KBM-7 (cell line): ENCODE measurements at regions not wholly inside any gene's neighbourhood (a gene's known extent, or its start where the extent isn't known, plus 50 kb on each side); places are given as distances from the start of the nearest gene placed in this dataset.
A peak's percentile ranks its signal among the peaks of the same experiment; 100 is the strongest.

Source experiments
- DNase-seq: peaks from one replicate; pipeline ENCODE4 v3.0.0-alpha.2; 2015
- in situ Hi-C: fragments of 300-500 bp; cut with MboI; formaldehyde crosslinking; loops from 2 replicates; pipeline ENCODE4 v1.14.3; 2020; ENCODE audit warnings: low sequenced_read_pairs, low pct_unique_long_range_greater_than_20kb, mixed read lengths

- DNase-seq: no peak
- in situ Hi-C loops: no loop called here
Measured at GRCh38 chr7:46383605-46384004, 462.5 kb upstream of the IGFBP3 start.

DNA sequence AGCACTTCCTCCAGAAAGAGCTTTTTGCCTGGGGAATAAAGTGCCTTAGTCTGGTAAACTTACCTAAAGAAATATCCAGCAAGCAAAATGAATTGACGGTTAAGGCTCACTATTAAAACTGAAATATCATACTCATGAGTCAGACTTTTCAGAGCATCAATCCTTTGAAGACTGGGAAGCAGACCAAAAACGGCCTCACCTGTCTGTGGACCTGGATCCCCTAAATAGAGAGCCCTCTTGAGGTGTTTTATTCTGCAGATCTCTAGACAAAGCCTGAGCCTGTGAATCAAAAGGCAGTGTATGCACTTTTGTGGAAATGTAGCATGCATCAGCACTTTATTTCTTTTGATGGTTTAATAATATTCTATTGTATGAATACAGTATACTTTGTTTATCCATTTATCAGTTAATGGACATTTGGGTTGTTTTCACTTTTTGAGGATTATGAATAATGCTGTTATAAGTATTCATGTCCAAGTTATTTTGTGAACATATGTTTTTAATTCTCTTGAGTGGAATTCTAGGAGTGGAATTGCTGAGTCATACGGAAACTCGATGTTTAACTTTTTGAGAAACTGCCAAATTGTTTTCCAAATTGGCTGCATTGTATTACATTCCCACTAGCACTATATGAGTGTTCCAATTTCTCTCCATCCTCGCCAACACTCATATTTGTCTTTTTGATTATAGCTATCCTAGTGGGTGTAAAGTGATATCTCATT is 449.0 kb upstream of the IGFBP3 start:
- DNase-seq: no peak
- in situ Hi-C loops: no loop called here

GRCh38 chr7:46368871-46369270 is 447.8 kb upstream of the IGFBP3 start:
- DNase-seq: no peak
- in situ Hi-C loops: no loop called here

GRCh38 chr7:46366526-46366925 is 445.5 kb upstream of the IGFBP3 start:
- in situ Hi-C loops: no loop called here
- no peak for DNase-seq

GRCh38 chr7:46363688-46364087 is 442.6 kb upstream of the IGFBP3 start:
- in situ Hi-C loops: no loop called here
- DNase-seq: no peak

- in situ Hi-C loops: no loop called here
- no peak for DNase-seq
Measured at GRCh38 chr7:46360811-46361210, 439.7 kb upstream of the IGFBP3 start.

DNA sequence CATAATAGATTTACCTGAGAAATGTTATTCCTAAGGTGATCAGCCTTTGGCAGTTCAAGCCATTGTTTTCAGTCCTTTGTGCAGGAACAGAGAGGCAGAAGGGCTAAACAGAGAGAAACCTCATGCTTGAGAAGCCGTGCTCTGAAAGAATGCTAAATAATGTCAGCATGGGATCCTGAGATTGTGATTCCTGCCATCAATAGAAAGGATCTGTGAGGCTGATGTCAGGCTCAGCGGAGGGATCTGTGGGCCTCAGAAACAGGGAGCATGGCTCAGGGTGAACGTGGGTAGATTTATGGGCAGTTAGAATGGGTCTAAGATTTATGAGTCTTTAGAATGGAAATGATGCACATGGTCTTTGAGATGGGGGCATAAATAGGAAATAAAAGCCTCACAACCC is 439.2 kb upstream of the IGFBP3 start:
- in situ Hi-C loops: no loop called here
- DNase-seq: no peak

DNA sequence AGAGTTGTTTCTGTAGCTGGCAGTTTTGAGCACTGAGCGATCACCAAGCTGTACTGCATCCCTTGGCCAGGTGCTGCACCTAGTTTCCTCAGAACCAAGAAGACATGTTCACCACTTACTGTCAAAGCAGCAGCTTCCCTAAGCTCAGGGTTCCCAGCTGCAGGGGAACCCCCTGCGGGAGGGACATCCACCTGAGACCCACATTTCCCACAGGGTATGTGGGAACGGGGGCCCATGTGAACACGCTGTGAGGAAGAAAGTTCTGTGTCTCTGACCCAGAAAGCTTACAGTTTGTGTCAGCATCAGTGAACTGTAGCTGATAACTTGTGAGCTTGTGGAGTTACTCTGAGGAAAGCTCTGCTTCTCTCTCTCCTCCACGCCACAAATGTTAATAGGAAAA is 436.8 kb upstream of the IGFBP3 start:
- DNase-seq: no peak
- in situ Hi-C loops: no loop called here

GRCh38 chr7:46357290-46357689 is 436.2 kb upstream of the IGFBP3 start:
- no peak for DNase-seq
- in situ Hi-C loops: no loop called here

DNA sequence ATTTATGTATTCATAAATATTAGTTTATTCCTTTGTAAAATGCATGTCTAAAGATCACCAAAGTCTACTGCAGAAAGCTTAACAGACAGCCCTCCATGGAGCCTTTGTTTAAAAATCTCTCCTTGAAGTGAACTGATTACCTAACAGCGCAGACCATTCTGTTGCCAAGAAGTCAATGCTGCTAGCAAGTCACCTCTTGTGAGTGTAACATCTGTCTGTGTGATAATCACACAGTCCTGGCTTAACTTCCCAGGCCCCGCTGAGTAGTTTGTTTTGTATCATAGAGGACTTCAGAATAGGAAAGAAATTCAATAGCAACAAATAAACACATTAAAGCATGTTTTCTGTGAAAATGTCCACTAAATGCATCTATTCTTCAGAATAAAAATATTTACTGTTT is 435.3 kb upstream of the IGFBP3 start:
- no peak for DNase-seq
- in situ Hi-C loops: no loop called here

- in situ Hi-C loops: no loop called here
- no peak for DNase-seq
Measured at GRCh38 chr7:46355331-46355730, 434.3 kb upstream of the IGFBP3 start.

GRCh38 chr7:46352004-46352954 is 431.2 kb upstream of the IGFBP3 start:
- in situ Hi-C loops: no loop called here
- peak; percentile 42 for DNase-seq

DNA sequence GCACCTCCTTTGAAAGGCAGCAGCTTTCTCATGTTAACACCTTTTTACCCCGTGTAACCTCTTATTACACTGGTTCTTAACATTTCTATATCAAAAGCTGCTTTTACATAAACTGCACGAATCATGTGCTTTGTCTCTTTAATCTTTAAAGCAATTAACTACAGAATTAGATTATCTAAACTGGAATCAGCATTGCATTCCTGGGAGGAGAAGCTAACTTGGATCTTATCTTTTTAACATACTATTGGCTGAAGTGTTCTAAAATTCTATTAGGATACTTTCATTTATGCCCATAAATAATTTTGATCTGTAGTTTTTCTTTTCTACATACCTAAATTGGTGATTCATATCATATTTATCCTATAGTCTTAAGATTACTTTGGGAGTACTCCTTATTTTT is 428.4 kb upstream of the IGFBP3 start:
- in situ Hi-C loops: no loop called here
- no peak for DNase-seq

DNA sequence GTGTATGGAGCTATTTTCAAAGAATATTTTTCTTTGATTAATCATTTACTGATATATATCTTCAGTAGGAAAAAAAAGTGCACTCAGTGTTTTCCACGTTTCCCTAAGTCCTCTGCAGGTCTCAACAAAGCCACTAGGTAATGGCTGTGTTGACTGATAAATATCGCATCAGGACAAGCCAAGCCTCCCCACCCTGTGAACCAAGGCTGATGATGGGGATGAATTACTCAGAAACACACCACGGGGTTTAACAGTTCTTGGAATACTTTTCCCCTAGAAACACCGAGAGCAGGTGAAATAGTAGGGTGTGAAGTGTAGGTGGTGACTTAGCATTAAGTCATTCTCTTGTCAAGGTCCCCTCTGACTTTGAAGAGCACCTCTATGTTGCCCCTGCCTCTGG is 423.5 kb upstream of the IGFBP3 start:
- no peak for DNase-seq
- in situ Hi-C loops: no loop called here

- in situ Hi-C loops: no loop called here
- no peak for DNase-seq
Measured at GRCh38 chr7:46343802-46344201, 422.7 kb upstream of the IGFBP3 start.

DNA sequence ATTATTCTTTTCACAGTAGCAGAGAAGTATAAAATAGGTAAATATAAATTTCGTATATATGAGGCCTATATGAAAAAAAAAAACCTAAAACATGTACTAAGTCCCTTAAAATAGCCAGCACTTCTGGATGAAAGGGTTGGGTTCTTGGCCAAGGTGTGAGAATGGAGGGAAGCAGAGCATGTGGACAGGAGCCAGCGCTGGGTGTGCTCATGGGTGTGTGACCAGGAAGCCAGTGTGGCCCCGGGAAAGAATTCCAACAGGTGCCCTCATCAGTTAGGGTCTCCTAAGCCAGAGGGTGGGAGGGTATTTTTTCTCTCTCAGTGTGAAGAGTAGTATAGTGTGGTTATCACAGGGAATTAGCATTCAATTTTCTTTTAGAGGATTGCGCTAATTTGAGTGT is 401.9 kb upstream of the IGFBP3 start:
- in situ Hi-C loops: loop anchor here (25.0 kb wide), 1 partner anchor 411 kb away; the partner anchor contains the start of gene IGFBP3

GRCh38 chr7:46321556-46322205 is 400.6 kb upstream of the IGFBP3 start:
- DNase-seq: no peak
- in situ Hi-C loops: loop anchor here (25.0 kb wide), 1 partner anchor 409 kb away; the partner anchor contains the start of gene IGFBP3

More for the DNA sequence above, 401.9 kb upstream of the IGFBP3 start:
- no peak for DNase-seq

DNA sequence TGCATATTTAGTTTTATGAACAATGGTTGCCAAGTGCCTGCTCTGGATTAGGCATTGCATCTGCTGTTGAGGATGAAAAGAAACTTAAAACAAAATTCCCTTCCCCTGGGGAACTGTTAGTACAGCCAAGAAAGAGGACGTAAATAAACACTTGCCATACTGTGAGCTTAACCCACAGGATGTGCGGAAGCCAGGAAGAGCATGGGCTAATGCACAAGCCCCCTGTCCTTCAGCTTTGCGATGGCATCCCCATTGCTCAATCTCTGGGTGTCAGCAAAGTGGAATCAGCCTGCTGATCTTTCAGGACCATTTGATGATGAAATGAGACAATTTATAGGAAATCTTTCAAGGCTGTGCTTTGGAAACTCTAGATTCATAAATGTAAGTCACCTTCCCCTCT is 399.9 kb upstream of the IGFBP3 start:
- in situ Hi-C loops: loop anchor here (25.0 kb wide), 1 partner anchor 409 kb away; the partner anchor contains the start of gene IGFBP3
- DNase-seq: no peak

DNA sequence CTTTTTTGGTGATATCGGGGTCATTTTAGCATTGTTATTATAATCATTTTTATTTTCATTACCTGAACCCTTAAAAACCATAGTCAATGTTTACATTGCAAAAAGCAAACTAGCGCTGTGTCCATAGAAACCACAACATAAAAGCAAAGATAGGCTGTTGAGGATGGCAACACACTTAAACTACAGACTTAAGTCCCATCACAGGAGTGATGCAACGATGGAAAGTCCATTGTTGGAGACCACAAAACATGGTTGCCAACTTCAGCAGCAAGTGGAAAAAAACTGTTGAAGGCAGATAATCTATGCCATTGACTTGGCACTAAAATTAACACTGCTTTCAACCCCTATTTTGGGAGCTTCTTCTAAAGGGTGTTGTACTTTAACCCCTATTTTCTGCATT is 398.8 kb upstream of the IGFBP3 start:
- in situ Hi-C loops: loop anchor here (25.0 kb wide), 1 partner anchor 408 kb away; the partner anchor contains the start of gene IGFBP3
- DNase-seq: no peak

- DNase-seq: no peak
- in situ Hi-C loops: loop anchor here (25.0 kb wide), 1 partner anchor 406 kb away; the partner anchor contains the start of gene IGFBP3
Measured at GRCh38 chr7:46318276-46318675, 397.2 kb upstream of the IGFBP3 start.
